SH-SY5Y (cell line): ENCODE measurements at regions not wholly inside any gene's neighbourhood (a gene's known extent, or its start where the extent isn't known, plus 50 kb on each side); places are given as distances from the start of the nearest gene placed in this dataset.

Experiments used
- GATA2 ChIP-seq: IDR thresholded peaks from 2 replicates; pipeline ENCODE4 v1.6.1; 2011; ENCODE audit warnings: mild to moderate bottlenecking, low read depth, low read length
- GATA3 ChIP-seq: IDR thresholded peaks from 2 replicates; pipeline ENCODE4 v1.6.1; 2011; ENCODE audit warnings: low read depth, mild to moderate bottlenecking, low read length, moderate library complexity

DNA sequence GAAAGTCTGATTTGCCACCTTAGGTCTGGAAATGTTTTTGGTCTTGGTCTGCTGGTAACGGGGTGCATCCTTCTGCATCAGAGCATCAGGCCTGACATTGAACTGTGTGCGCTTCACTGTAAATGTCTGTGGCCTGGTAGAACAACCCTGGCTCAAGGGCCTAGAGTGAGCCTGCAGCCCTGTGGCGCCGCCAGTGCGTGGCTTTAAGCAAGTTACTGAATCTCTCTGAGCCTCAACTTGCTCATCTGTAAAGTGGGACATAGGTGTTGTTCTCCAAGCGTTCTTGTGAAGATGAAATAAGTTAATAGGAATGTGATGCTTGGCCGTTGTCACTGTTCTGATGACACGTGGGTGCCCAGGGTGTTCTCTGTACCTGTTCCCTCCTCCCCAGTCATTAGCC is 127.6 kb upstream of the CIBAR2 start:
- TF ChIP-seq GATA2, result no peak
- TF ChIP-seq GATA3, result no peak
